NCI-H510A treated with DMSO at 0.1 percent for 48 hours (cell line): ENCODE measurements at regions not wholly inside any gene's neighbourhood (a gene's known extent, or its start where the extent isn't known, plus 50 kb on each side); places are given as distances from the start of the nearest gene placed in this dataset.

Source experiments
- DNase-seq: peaks from one replicate; lab custom pipeline; 2025; lab: John Stamatoyannopoulos, UW

DNA sequence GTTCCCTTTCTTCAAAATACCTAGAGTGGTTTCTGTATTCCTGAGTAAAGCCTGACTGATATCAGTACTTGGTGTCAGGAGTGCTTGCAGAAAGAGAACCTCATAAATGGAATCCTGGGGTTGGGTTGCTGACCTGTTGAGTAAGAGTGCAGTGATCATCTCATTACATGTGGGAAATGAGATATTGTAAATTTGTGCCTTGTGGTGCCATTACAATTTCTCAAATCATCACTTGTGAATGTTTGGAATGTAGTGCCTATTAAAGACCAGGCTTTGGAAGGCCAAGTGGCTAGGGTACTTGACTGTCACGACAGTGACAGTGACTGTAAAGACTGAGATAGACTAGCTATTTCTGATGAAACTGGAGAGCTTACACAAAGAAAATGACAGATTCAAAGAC lies 176.7 kb upstream of the CTTNBP2NL start:
- DNase-seq, result no peak

- DNase-seq, result no peak
Observed at GRCh38 chr1:112230232-112230631, 165.8 kb upstream of the CTTNBP2NL start.

GRCh38 chr1:112231331-112231730 lies 164.7 kb upstream of the CTTNBP2NL start:
- no peak for DNase-seq

DNA sequence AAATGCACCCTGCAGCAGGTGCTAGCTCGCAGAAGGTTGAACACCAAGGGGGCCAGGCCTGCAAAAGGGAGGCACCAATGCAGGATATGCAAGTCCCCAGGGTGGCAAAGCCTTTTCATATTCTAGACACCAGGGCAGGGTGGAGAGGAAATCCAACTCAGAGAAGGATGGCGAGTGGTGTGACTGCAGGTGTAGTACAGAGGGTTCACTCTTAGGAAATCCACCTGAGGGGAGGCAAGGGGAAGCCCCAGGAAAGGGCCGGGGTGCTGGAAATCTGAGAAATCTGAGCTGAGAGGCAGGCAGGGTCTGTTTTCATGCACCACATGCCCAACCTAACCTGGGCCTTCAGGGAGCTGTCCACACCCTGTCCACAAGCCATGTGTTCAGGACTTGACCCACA lies 163.2 kb upstream of the CTTNBP2NL start:
- no peak for DNase-seq

- no peak for DNase-seq
Observed at GRCh38 chr1:112234710-112235109, 161.3 kb upstream of the CTTNBP2NL start.

- peak; percentile 74 for DNase-seq
Observed at GRCh38 chr1:112237983-112238545, 157.9 kb upstream of the CTTNBP2NL start.

GRCh38 chr1:112239683-112240330 lies 156.2 kb upstream of the CTTNBP2NL start:
- DNase-seq, result no peak

DNA sequence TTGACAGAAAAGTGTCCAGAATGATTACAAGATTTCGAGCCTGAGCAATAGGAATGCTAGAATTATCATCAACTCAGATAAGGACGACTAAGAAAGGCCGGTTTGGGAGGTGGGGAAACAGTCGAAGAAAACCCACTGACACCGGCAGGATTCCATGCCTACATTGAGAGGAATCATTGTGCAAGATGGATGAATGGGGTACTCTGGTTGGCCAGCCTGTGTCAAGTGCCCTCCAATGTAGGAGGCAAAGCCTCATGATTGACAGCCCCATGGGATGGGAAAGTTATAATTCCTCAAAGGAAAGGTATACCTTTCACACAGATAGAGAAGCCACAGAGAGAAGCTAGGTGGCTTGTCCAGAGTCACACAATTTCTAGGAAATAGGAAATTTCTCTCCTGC lies 153.5 kb upstream of the CTTNBP2NL start:
- DNase-seq, result no peak

DNA sequence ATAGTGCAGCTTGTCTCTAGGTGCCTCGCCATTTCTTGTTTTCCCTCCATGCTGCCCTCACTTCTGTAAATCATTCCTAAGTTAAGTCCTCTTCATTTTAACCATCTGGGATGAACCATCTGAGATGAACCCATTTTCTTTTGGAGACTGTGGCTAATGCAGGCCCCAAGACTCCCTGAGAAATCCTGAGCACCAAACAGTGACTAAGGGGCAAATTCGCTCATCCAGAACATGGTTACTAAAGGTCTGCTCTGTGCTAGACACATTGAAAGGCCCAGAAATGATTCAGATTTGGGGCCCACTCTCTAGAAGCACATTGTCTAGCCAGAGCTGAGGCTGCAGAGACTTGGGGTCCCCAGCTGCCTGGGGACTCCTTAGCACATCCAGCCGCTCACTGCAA lies 151.9 kb upstream of the CTTNBP2NL start:
- DNase-seq, result no peak

GRCh38 chr1:112245114-112245513 lies 150.9 kb upstream of the CTTNBP2NL start:
- DNase-seq, result no peak

- peak; percentile 72 for DNase-seq
Observed at GRCh38 chr1:112247036-112247597, 148.9 kb upstream of the CTTNBP2NL start.

- DNase-seq, result peak; percentile 43
Observed at GRCh38 chr1:112247961-112248360, 148.1 kb upstream of the CTTNBP2NL start.

DNA sequence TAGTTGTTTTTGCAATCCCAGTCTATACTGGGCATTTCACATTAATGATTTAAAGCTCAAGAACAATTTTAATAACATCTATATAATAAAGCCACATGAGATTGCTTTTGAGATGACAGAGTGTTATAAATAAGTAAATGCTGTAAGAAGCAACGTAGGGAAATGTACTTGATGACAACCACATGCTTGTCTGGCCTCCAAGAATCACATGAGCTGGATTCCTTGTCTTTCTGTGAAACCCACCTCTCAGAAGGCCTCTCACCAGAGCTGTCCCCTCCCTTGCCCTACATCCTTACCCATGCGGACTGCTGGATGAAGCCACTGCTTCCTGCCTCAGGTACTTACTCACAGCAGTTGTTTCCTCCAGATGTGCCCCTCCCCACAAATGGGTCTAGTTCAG lies 145.1 kb upstream of the CTTNBP2NL start:
- DNase-seq, result no peak

DNA sequence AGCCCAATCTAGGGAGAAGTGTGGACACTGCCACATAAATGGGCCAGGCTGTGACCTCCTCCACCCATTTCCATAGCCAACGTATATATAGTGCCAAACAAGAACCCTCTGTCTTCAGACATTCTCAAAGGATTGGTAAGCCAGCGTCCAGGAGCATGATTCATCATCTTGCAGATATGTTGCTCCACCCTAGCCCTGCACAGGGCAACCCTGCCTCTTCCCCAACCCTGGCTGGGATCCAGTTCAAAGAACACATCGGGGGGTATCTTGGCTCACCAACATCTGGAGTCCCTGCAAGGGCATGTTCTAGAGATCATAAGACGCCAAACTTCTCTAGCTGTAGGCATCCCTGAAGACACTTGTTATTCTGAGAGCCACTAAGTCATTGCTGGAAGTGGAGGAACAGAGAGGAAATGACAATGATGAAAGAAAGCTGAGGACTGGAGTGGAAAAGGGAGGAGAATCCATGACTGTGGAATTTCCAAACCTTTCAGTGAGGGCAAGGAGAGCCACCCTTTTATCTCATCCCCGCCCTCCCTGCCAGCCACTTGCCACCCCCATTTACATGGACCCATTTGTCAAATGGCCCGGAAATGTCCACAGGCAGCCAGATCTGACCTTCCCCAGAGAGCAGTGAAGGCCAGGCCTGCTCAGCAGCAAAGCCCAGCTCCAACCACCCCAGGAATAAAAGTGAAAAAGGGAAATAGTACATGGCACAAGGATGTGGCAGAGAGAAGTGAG lies 144.1 kb upstream of the CTTNBP2NL start:
- no peak for DNase-seq

DNA sequence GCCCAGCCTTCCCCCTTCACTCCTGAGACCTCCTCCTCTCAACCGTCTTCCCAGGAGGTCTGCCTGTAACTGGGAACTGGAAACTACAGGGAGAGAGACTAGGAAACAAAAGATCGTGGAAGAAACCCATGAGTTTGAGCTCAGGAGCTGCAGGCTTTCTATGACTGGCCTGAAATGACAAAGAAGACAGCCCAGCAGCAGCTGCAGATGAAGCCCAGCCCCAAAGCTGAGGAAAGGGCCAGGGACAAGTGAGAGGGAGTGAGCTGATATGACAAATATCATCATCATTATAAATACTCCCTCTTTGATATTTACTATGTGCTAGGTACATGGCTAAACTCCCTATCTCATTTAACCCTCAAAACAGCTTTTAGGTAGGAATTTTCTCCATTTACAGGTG lies 142.6 kb upstream of the CTTNBP2NL start:
- DNase-seq, result no peak

GRCh38 chr1:112255080-112255479 lies 140.9 kb upstream of the CTTNBP2NL start:
- no peak for DNase-seq

DNA sequence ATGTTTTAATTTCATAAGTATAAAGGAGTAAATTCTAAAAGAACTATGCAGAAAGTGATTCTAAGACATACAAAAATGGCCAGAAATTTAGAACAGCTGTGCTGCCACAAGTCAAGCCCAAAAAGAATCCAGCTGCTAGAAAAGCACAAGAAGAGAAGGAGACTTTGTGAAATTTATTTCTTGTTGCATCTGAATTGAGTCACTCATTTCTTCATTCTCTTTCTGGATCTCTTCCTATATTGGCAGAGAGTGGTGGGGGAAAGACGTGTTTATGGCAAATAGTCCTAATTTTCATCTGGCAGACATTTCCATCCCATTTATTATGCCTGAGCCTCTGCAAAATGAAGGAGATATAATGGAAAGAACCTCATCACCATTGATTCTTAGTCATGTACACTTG lies 139.6 kb upstream of the CTTNBP2NL start:
- DNase-seq, result no peak

DNA sequence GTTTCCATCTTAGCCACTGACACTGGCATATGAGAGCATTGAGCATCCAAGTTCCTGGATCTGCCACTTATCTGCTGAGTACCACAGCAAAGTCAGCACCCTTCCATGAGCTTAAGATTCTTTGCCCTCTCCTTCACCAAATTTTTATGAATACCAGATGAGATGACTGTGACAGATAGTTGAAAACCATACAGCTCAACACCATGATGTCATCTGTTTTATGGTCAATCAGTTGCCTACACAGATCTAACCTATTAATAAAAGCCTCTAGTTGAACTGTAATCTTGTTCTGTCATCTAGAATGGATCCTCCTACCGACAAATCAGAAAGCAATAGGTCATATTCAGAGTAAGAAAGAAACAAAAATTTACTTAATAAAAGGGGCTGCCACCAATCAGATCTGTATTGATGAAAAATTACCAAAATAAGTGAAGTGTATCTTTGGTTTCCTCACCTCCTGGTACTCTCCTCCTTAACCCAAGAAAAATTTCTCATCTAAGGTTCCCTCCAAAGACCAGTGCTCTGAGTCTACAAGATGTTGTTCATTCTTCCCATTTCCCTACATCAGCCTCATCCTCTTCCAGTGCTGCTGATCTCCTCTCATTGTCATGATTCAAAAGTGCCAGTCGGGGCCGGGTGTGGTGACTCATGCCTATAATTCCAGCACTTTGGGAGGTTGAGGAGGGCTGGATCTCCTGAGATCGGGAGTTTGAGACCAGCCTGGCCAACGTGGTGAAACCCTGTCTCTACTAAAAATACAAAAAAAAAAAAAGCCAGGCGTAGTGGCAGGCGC lies 138.8 kb upstream of the CTTNBP2NL start:
- no peak for DNase-seq

- no peak for DNase-seq
Observed at GRCh38 chr1:112260699-112261098, 135.3 kb upstream of the CTTNBP2NL start.

DNA sequence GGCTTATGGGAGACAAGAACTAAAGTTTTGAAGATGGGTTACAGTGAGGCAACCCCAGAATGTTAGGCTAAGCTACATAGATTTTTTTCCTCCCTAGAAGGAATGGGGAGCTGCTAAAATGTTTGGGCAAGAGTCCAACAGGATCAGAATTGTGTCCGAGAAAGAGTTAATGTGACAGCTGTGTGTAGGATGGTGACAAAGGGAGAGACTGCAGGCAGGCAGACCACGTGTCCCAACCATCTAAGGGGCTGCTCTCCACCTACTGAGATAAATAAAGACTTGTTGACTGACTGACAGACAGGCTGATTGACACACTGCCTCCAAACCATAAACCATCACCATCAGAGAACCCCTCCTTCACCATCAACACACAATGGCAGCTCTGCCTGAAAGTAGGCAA lies 133.7 kb upstream of the CTTNBP2NL start:
- no peak for DNase-seq

DNA sequence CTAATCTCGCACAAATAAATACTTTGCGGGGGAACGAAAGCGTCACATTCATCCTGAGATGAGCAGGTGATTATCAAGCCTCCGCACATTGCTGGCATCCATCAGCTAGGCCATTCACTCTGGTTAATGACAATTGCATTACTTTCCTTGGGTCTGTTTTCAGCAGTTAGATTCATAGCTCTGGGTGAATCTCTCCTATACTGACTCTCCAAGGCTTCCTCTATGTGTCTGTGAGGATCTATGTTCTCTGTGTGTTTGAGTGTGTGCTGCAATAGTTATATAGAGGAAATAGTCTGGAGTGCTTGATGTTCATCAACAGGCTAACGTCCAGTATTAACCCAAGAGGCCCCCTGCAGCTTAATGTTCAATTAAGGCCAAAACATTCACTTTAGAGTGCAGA lies 133.0 kb upstream of the CTTNBP2NL start:
- no peak for DNase-seq

GRCh38 chr1:112263453-112263852 lies 132.6 kb upstream of the CTTNBP2NL start:
- DNase-seq, result no peak
